ENCODE measurements at regions not wholly inside any gene's neighbourhood (a gene's known extent, or its start where the extent isn't known, plus 50 kb on each side); places are given as distances from the start of the nearest gene placed in this dataset.

- H3K4me3 Mint-ChIP-seq = no peak overlapping the region
- H3K9me3 ChIP-seq (replicated peaks in 1 of 2; ENCODE audit: control insufficient read depth in 1 of 2, insufficient read depth in 1 of 2, low read length in 2 of 2) = peaks cover 0 to 6% of the 10 kb centered on the region in 2 donors
- H3K9ac ChIP-seq (ENCODE audit: insufficient read depth, low read length, poor library complexity, severe bottlenecking) = no peak overlapping the region
- no peaks in the 10 kb centered on the region for H3K4me1 ChIP-seq (ENCODE audit: control insufficient read depth in 1 of 2, insufficient read depth in 2 of 2, low read length in 2 of 2)
- no peaks in the 10 kb centered on the region for H3K36me3 Mint-ChIP-seq
- H3K4me1 Mint-ChIP-seq = no peaks in the 10 kb centered on the region
- H3K27me3 Mint-ChIP-seq (ENCODE audit: low read depth in 3 of 3) = peaks cover 0 to 2% (median 0%) of the 10 kb centered on the region in 3 donors
- intact Hi-C loops (cut with micrococcal nuclease) = no loop called here
- no peaks in the 10 kb centered on the region for H3K79me2 ChIP-seq (ENCODE audit: insufficient read depth, low read length)
- no peaks in the 10 kb centered on the region for H3K36me3 ChIP-seq (replicated peaks in 1 of 2; ENCODE audit: control insufficient read depth in 1 of 2, insufficient read depth in 2 of 2, low read length in 2 of 2)
- no peak overlapping the region for H3K27ac ChIP-seq (ENCODE audit: low read depth in 1 of 2, low read length in 2 of 2)
- no peak for TF ChIP-seq CTCF (IDR thresholded peaks at IDR 0.05)
- no CpG with 5 or more reads among the region's 1 CpG for WGBS (ENCODE audit: insufficient coverage)
- no peaks in the 10 kb centered on the region for H4K20me1 ChIP-seq (ENCODE audit: insufficient read depth, low read length)
- H3K4me2 ChIP-seq (replicated peaks; ENCODE audit: extremely low read depth, low read length, poor library complexity, severe bottlenecking) = no peak overlapping the region
- DNase-seq = no peak
- H3K9me3 Mint-ChIP-seq = peaks cover 0 to 14% (median 3%) of the 10 kb centered on the region in 7 donors
- no peak overlapping the region for H3K27ac Mint-ChIP-seq
- H2AFZ ChIP-seq (ENCODE audit: insufficient read depth, low read depth, low read length, poor library complexity, severe bottlenecking) = no peak overlapping the region
- no peaks in the 10 kb centered on the region for H3K27me3 ChIP-seq (ENCODE audit: control insufficient read depth in 2 of 2, insufficient read depth in 2 of 2, low read length in 2 of 2)
- no peak overlapping the region for H3K4me3 ChIP-seq (replicated peaks in 1 of 3; ENCODE audit: low read depth in 2 of 3, low read length in 3 of 3)
Measured at GRCh38 chr10:122768389-122768745, 68.7 kb upstream of the C10orf120 start.

- Mint-ChIP-seq H3K27ac (peak overlapping the region in 1 of 7 donors; percentile 5), H3K27me3 (ENCODE audit: low read depth in 3 of 3) (peaks cover 0 to 2% (median 0%) of the 10 kb centered on the region in 3 donors), H3K9me3 (peaks cover 2 to 16% (median 6%) of the 10 kb centered on the region in 7 donors), H3K36me3 (no peaks in the 10 kb centered on the region), H3K4me1 (no peaks in the 10 kb centered on the region), H3K4me3 (no peak overlapping the region)
- no peak for TF ChIP-seq CTCF (IDR thresholded peaks at IDR 0.05)
- intact Hi-C loops (cut with micrococcal nuclease) = no loop called here
- 92% methylated on average over 9 of the region's 12 CpGs for WGBS (ENCODE audit: insufficient coverage)
- H3K27ac ChIP-seq (ENCODE audit: low read depth in 1 of 2, low read length in 2 of 2) = no peak overlapping the region
- H4K20me1 ChIP-seq (ENCODE audit: insufficient read depth, low read length) = no peaks in the 10 kb centered on the region
- no peaks in the 10 kb centered on the region for H3K36me3 ChIP-seq (replicated peaks in 1 of 2; ENCODE audit: control insufficient read depth in 1 of 2, insufficient read depth in 2 of 2, low read length in 2 of 2)
- no peak overlapping the region for H2AFZ ChIP-seq (ENCODE audit: insufficient read depth, low read depth, low read length, poor library complexity, severe bottlenecking)
- H3K4me3 ChIP-seq (replicated peaks in 1 of 3; ENCODE audit: low read depth in 2 of 3, low read length in 3 of 3) = no peak overlapping the region
- no peak overlapping the region for H3K9ac ChIP-seq (ENCODE audit: insufficient read depth, low read length, poor library complexity, severe bottlenecking)
- H3K79me2 ChIP-seq (ENCODE audit: insufficient read depth, low read length) = no peaks in the 10 kb centered on the region
- no peak overlapping the region for H3K4me2 ChIP-seq (replicated peaks; ENCODE audit: extremely low read depth, low read length, poor library complexity, severe bottlenecking)
- H3K4me1 ChIP-seq (ENCODE audit: control insufficient read depth in 1 of 2, insufficient read depth in 2 of 2, low read length in 2 of 2) = no peaks in the 10 kb centered on the region
- no peak for DNase-seq
- H3K27me3 ChIP-seq (ENCODE audit: control insufficient read depth in 2 of 2, insufficient read depth in 2 of 2, low read length in 2 of 2) = no peaks in the 10 kb centered on the region
- H3K9me3 ChIP-seq (replicated peaks in 1 of 2; ENCODE audit: control insufficient read depth in 1 of 2, insufficient read depth in 1 of 2, low read length in 2 of 2) = peaks cover 0 to 9% of the 10 kb centered on the region in 2 donors
Measured at GRCh38 chr10:122767621-122768388, 68.2 kb upstream of the C10orf120 start.

Measured in CD14-positive monocyte (primary cell).